GM23338 (cell line): ENCODE measurements at regions not wholly inside any gene's neighbourhood (a gene's known extent, or its start where the extent isn't known, plus 50 kb on each side); places are given as distances from the start of the nearest gene placed in this dataset.
"Not testable (repeated sequence)": the region's sequence is repeated elsewhere in the genome, so short reads cannot be mapped to it uniquely, and the experiment has no call there.

Experiments
- ATAC-seq: fragments of 200-7000 bp; cut with Tn5 transposase; 3 replicates; pipeline ENCODE4 v1.9.1; 2020
- DNase-seq: peaks from one replicate; pipeline ENCODE4 v3.0.0-alpha.2; 2015; ENCODE audit warnings: low spot score
- H2AFZ ChIP-seq: fragments of 200-600 bp; sonication (generic); 2 replicates; pipeline ENCODE4 v1.8.0; 2016; ENCODE audit warnings: antibody characterized with exemption, mild to moderate bottlenecking, moderate library complexity
- H3F3A ChIP-seq: fragments of 200-600 bp; sonication (generic); replicated peaks from 2 replicates; pipeline ENCODE4 v1.8.0; 2017; ENCODE audit warnings: antibody characterized with exemption, mixed run types, low read depth
- H3K27ac ChIP-seq: fragments of 200-600 bp; sonication (generic); 2 replicates; pipeline ENCODE4 v1.6.1; 2016; ENCODE audit warnings: low read depth
- H3K27me3 ChIP-seq: fragments of 200-600 bp; sonication (generic); 2 replicates; pipeline ENCODE4 v1.8.0; 2016; ENCODE audit warnings: mild to moderate bottlenecking, mixed run types, moderate library complexity; ENCODE audit not compliant: insufficient read depth
- H3K36me3 ChIP-seq: fragments of 200-600 bp; sonication (generic); 2 replicates; pipeline ENCODE4 v1.8.0; 2016; ENCODE audit warnings: mild to moderate bottlenecking; ENCODE audit not compliant: insufficient read depth
- H3K4me1 ChIP-seq: fragments of 200-600 bp; sonication (generic); 2 replicates; pipeline ENCODE4 v1.8.0; 2016; ENCODE audit warnings: mild to moderate bottlenecking, moderate library complexity; ENCODE audit not compliant: insufficient read depth
- H3K4me2 ChIP-seq: fragments of 200-600 bp; sonication (generic); 2 replicates; pipeline ENCODE4 v1.7.1; 2017; ENCODE audit warnings: mixed run types
- H3K4me3 ChIP-seq: fragments of 200-600 bp; sonication (generic); 2 replicates; pipeline ENCODE4 v1.6.1; 2016; ENCODE audit warnings: mixed run types
- H3K79me2 ChIP-seq: fragments of 200-600 bp; sonication (generic); replicated peaks from 2 replicates; pipeline ENCODE4 v1.8.0; 2017; ENCODE audit warnings: mild to moderate bottlenecking; ENCODE audit not compliant: insufficient read depth
- H3K9me2 ChIP-seq: fragments of 200-600 bp; sonication (generic); 2 replicates; pipeline ENCODE4 v1.8.0; 2017; ENCODE audit not compliant: insufficient read depth
- H4K20me1 ChIP-seq: fragments of 200-600 bp; sonication (generic); replicated peaks from 2 replicates; pipeline ENCODE4 v1.8.0; 2017; ENCODE audit warnings: mild to moderate bottlenecking; ENCODE audit not compliant: insufficient read depth
- H3K27ac Mint-ChIP-seq: 2 replicates; pipeline ENCODE4 v1.8.0; 2020; ENCODE audit warnings: inconsistent platforms, mild to moderate bottlenecking, moderate library complexity, mixed read lengths
- H3K27me3 Mint-ChIP-seq: 3 replicates; pipeline ENCODE4 v1.8.0; 2022; ENCODE audit warnings: low read depth, mild to moderate bottlenecking, moderate library complexity, mixed read lengths, inconsistent platforms; ENCODE audit not compliant: insufficient read depth, poor library complexity
- H3K36me3 Mint-ChIP-seq: 3 replicates; pipeline ENCODE4 v1.8.0; 2021; ENCODE audit warnings: low read depth, mild to moderate bottlenecking, inconsistent platforms, moderate library complexity, mixed read lengths
- H3K4me1 Mint-ChIP-seq: 3 replicates; pipeline ENCODE4 v1.8.0; 2020; ENCODE audit warnings: mild to moderate bottlenecking, inconsistent platforms, mixed read lengths
- H3K4me3 Mint-ChIP-seq: 3 replicates; pipeline ENCODE4 v1.8.0; 2021; ENCODE audit warnings: moderate library complexity, mild to moderate bottlenecking, inconsistent platforms, mixed read lengths
- H3K9me3 Mint-ChIP-seq: 3 replicates; pipeline ENCODE4 v1.8.0; 2020; ENCODE audit warnings: moderate library complexity, mild to moderate bottlenecking, inconsistent platforms, mixed read lengths
- ETS1 ChIP-seq: IDR thresholded peaks from 2 replicates; pipeline ENCODE4 v1.6.1; 2016; ENCODE audit warnings: antibody characterized with exemption
- EZH2 ChIP-seq: fragments of 200-600 bp; sonication (generic); IDR thresholded peaks from one replicate; pipeline ENCODE4 v1.8.0; 2017; ENCODE audit warnings: antibody characterized with exemption, mild to moderate bottlenecking, low read depth; ENCODE audit not compliant: unreplicated experiment
- EZH2phosphoT487 ChIP-seq: fragments of 200-600 bp; sonication (generic); IDR thresholded peaks from one replicate; pipeline ENCODE4 v1.8.1; 2018; ENCODE audit warnings: antibody characterized with exemption; ENCODE audit not compliant: unreplicated experiment
- JUNB ChIP-seq: IDR thresholded peaks from one replicate; pipeline ENCODE4 v1.6.1; 2016; ENCODE audit warnings: antibody characterized with exemption; ENCODE audit not compliant: unreplicated experiment
- NANOG ChIP-seq: IDR thresholded peaks from 2 replicates; pipeline ENCODE4 v1.6.1; 2016; ENCODE audit warnings: antibody characterized with exemption, borderline replicate concordance
- POLR2AphosphoS5 ChIP-seq: IDR thresholded peaks from 2 replicates; pipeline ENCODE4 v1.6.1; 2016; ENCODE audit warnings: antibody characterized with exemption, low read depth
- REST ChIP-seq: IDR thresholded peaks from one replicate; pipeline ENCODE4 v1.6.1; 2018; ENCODE audit warnings: antibody characterized with exemption; ENCODE audit not compliant: unreplicated experiment
- STAT1 ChIP-seq: IDR thresholded peaks from one replicate; pipeline ENCODE4 v1.6.1; 2016; ENCODE audit warnings: antibody characterized with exemption; ENCODE audit not compliant: unreplicated experiment
- ZNF331 ChIP-seq: fragments of 250-450 bp; sonication (Bioruptor Pico); IDR thresholded peaks from 2 replicates; pipeline ENCODE4 v1.5.0; 2020; ENCODE audit warnings: low read depth, mild to moderate bottlenecking, moderate library complexity
- ZNF462 ChIP-seq: fragments of 250-450 bp; sonication (Bioruptor Pico); IDR thresholded peaks from 2 replicates; pipeline ENCODE4 v1.5.0; 2020; ENCODE audit warnings: mild to moderate bottlenecking, moderate library complexity

- not testable (repeated sequence) for H3K4me1 ChIP-seq, ATAC-seq, H3K4me3 ChIP-seq, H3K9me3 Mint-ChIP-seq, H3K36me3 ChIP-seq, H3K27ac ChIP-seq, H3K27ac Mint-ChIP-seq, H4K20me1 ChIP-seq, H3K27me3 Mint-ChIP-seq, H2AFZ ChIP-seq, H3K4me3 Mint-ChIP-seq, H3F3A ChIP-seq, H3K4me2 ChIP-seq, H3K36me3 Mint-ChIP-seq, H3K79me2 ChIP-seq, H3K9me2 ChIP-seq, H3K27me3 ChIP-seq, DNase-seq
- H3K4me1 Mint-ChIP-seq, result peaks cover 14% of the 10 kb centered on the region
Observed at GRCh38 chr1:147103416-147104155, 68.7 kb downstream of the PRKAB2 start.

- H3K4me3 Mint-ChIP-seq, result no peak overlapping the region
- no peak for TF ChIP-seq POLR2AphosphoS5
- TF ChIP-seq REST, result no peak
- no peak for TF ChIP-seq ZNF331
- TF ChIP-seq EZH2, result no peak
- TF ChIP-seq JUNB, result no peak
- no peak for TF ChIP-seq ETS1
- no peak for TF ChIP-seq STAT1
- no peak for TF ChIP-seq EZH2phosphoT487
- no peak for TF ChIP-seq ZNF462 (CRISPR knock-in tag)
- no peak for TF ChIP-seq NANOG
Observed at GRCh38 chr1:147099192-147099591, 73.1 kb downstream of the PRKAB2 start.

More at GRCh38 chr1:147099192-147099591, 73.1 kb downstream of the PRKAB2 start:
- H3K36me3 Mint-ChIP-seq, result no peaks in the 10 kb centered on the region
- H3K27ac Mint-ChIP-seq, result no peak overlapping the region
- Histone ChIP-seq H2AFZ (no peak overlapping the region), H4K20me1 (no peaks in the 10 kb centered on the region), H3K36me3 (no peaks in the 10 kb centered on the region), H3K4me2 (no peak overlapping the region), H3K4me3 (no peak overlapping the region), H3F3A (no peaks in the 10 kb centered on the region), H3K4me1 (no peaks in the 10 kb centered on the region), H3K9me2 (no peaks in the 10 kb centered on the region), H3K27me3 (no peaks in the 10 kb centered on the region), H3K27ac (no peak overlapping the region), H3K79me2 (no peaks in the 10 kb centered on the region)
- peaks cover 5% of the 10 kb centered on the region for H3K27me3 Mint-ChIP-seq
- ATAC-seq, result no peak
- H3K9me3 Mint-ChIP-seq, result no peaks in the 10 kb centered on the region
- H3K4me1 Mint-ChIP-seq, result peaks cover 14% of the 10 kb centered on the region
- DNase-seq, result no peak
